Neural progenitor cell (in vitro differentiated cells): ENCODE measurements at regions not wholly inside any gene's neighbourhood (a gene's known extent, or its start where the extent isn't known, plus 50 kb on each side); places are given as distances from the start of the nearest gene placed in this dataset.

Experiments used
- EZH2phosphoT487 ChIP-seq: fragments of 200-600 bp; sonication (generic); IDR thresholded peaks from 2 replicates; pipeline ENCODE4 v1.6.1; 2017; ENCODE audit warnings: antibody characterized with exemption
- TF ChIP-seq, protein P1 (sequence below): fragments of 200-600 bp; sonication (generic); IDR thresholded peaks from 2 replicates; pipeline ENCODE4 v1.5.1; 2017; ENCODE audit warnings: antibody characterized with exemption, mild to moderate bottlenecking

GRCh38 chr5:33023649-33024048, 312.5 kb downstream of the NPR3 start:
- TF ChIP-seq, protein P1, sequence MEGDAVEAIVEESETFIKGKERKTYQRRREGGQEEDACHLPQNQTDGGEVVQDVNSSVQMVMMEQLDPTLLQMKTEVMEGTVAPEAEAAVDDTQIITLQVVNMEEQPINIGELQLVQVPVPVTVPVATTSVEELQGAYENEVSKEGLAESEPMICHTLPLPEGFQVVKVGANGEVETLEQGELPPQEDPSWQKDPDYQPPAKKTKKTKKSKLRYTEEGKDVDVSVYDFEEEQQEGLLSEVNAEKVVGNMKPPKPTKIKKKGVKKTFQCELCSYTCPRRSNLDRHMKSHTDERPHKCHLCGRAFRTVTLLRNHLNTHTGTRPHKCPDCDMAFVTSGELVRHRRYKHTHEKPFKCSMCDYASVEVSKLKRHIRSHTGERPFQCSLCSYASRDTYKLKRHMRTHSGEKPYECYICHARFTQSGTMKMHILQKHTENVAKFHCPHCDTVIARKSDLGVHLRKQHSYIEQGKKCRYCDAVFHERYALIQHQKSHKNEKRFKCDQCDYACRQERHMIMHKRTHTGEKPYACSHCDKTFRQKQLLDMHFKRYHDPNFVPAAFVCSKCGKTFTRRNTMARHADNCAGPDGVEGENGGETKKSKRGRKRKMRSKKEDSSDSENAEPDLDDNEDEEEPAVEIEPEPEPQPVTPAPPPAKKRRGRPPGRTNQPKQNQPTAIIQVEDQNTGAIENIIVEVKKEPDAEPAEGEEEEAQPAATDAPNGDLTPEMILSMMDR: no peak
- no peak for TF ChIP-seq EZH2phosphoT487
